Adipose tissue (tissue), 3 donors: ENCODE measurements at regions not wholly inside any gene's neighbourhood (a gene's known extent, or its start where the extent isn't known, plus 50 kb on each side); places are given as distances from the start of the nearest gene placed in this dataset.
"Not testable (repeated sequence)": the region's sequence is repeated elsewhere in the genome, so short reads cannot be mapped to it uniquely, and the experiment has no call there.

Experiments used
- H3K27ac ChIP-seq: one replicate; pipeline ENCODE4 v1.5.1; 2013; ENCODE audit warnings: low read depth, low read length
- WGBS, 3 donors: extraction: QIAGEN DNeasy Blood & Tissue Kit; methylation state at CpG; one replicate each; pipeline ENCODE4 v1.1.7; 2013; 5-methylcytosine and 5-hydroxymethylcytosine counted together
- donor health status: healthy with polysubstance abuse.
- donor health status: Bipolar disorder and iron deficiency.
- donor health status: healthy.

DNA sequence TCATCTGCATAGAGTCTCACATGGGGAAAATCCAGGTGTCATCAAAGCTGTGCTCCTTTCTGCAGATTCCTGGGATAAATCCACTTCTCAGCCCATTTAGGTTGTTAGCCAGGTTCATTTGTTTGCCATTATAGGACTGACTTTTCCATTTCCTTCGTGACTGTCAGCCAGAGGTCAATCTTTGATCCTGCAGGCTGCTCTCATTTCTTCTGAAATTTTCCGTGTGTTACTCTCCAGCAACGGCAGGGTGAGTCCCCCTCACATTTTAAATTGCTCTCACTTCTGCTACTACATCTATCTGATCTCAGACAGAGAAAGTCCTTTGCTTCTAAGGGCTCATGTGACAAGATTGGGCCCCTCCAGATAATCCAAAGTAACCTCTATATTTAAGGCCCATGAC, 150.7 kb upstream of the BET1 start:
- WGBS, 3 donors, result 50 to 62% (median 58%) methylated on average over 3 of the region's 3 CpGs

DNA sequence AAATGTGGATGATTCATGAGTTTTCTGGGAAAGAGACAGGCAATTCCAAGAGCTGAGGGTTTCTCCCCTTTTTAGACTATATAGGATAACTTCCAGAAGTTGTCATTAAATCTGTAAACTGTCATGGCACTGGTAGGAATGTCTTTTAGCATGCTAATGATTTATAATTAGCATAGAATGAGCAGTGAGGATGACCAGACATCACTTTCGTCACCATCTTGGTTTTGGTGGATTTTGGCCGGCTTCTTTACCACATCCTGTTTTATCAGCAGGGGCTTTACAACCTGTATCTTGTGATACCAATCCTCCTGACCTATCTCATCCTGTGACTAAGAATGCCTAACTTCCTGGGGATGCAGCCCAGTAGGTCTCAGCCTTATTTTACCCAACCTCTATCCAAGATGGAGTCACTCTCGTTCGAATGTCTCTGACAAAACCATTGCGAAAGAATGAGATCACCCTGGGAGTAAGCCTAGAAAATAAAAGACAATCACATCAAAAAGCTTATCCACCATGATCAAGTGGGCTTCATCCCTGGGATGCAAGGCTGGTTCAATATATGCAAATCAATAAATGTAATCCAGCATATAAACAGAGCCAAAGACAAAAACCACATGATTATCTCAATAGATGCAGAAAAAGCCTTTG, 153.6 kb upstream of the BET1 start:
- WGBS, 3 donors, result 68 to 77% (median 69%) methylated on average over 5 of the region's 5 CpGs

More for the DNA sequence above, 150.7 kb upstream of the BET1 start:
- H3K27ac ChIP-seq, result no peak overlapping the region

DNA sequence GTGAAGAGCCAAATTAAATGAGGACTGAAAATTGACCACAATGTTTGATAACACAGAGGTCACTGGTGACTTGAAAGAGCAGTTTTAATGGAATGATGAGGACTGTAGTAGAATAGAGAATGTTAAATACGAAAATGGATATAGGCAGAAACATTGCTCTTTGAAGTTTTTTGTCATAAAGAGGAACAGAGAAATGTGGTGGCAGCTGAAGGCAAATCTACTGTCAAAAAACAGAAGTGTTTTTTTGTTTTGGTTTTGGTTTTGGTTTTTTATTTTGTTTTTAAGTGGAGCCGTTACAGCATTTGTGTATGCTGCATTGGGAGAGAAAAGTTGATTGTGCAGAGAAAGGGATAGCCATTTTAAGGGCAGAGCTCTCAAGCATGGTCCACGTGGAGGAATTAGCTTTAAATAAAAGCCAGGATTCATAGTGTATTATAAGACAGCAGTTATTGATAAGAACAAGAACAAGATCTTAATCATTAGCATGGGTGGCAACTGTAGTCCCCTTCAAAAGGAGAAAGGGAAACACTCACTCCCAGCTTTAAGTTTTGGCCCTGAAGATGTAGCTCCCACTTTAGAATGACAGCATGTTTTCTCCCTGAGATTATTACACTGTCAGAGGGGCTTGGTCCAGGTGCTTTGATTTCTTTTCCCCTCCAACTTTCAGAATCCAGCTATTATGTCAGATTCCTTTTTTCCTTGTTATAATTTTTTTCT, 156.7 kb upstream of the BET1 start:
- WGBS, 3 donors, result 39 to 70% (median 41%) methylated on average over 3 of the region's 3 CpGs

More for the DNA sequence above, 153.6 kb upstream of the BET1 start:
- not testable (repeated sequence) for H3K27ac ChIP-seq

DNA sequence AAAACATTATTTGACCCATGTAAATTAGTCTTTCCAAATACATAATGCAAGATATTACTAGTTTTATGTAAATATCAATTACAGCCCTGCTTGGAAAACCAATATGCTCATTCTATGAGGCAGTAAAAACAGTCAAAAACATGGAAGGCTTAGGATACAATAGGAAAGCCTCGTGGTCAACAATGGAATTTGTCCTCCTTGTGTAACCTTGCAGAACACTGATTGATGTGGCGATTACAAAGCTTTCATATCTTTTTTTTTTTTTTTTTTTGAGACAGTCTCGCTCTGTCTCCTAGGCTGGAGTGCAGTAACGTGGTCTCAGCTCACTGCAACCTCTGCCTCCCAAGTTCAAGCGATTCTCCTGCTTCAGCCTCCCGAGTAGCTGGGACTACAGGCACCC, 157.3 kb upstream of the BET1 start:
- no peak overlapping the region for H3K27ac ChIP-seq
- 83 to 88% (median 86%) methylated on average over 6 of the region's 6 CpGs for WGBS, 3 donors

More for the DNA sequence above, 156.7 kb upstream of the BET1 start:
- no peak overlapping the region for H3K27ac ChIP-seq

DNA sequence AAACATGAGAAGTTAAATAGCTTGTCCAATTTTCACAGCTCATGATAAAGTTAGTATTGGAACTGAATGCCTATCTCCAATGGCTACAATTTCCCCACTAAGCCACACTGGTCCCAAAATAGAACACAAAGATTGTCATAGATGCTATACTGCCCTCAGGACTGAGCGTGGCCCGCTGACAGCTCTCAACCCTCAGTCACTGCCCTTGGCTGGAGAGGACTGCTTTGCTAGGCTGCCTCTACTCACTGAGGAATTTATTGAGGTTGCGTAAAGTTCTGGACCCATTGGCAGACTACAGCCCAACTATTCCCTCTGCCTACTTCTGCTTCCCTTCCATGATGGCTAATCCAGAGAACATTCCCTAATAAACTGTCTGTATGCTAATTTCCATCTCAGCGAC, 165.5 kb upstream of the BET1 start:
- 91 to 95% (median 94%) methylated on average over 4 of the region's 4 CpGs for WGBS, 3 donors
- H3K27ac ChIP-seq, result no peak overlapping the region

DNA sequence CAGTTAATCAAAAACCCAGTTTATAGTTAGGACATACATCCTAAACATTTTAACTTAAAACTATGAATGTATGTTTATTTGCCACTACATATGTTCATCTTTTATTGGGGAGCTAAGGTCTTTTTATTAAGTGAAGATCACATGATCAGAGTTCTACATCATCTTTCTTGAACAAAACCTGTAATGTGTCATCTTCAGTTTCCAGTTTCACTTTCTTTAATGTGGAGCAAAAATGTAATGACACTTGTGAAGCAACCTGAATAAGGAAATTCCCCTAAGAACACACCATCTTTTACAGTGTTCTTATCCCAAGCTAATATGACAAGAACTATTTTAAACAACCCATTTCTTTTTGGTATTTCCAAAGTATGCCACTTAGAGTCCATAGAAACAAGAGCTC, 166.7 kb upstream of the BET1 start:
- H3K27ac ChIP-seq, result no peak overlapping the region

DNA sequence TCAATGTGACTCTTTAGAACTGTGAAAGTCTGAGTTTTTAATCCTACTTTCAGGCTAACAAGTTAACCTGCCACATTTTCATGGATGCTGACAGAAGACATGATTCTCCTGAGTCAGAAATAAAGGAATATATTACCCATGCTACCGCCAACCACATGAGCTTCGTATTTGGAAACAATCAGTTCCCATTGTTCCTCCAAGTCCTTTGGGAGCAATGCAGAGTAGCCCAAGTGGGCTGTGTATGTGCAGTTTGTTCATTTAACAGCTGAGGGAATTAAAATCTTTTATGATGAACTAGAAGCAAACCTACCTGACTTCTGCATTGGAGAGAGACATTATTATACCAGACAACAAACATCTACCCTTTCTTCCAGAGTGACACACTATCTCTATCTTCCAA, 169.3 kb upstream of the BET1 start:
- WGBS, 3 donors, result 71 to 79% (median 79%) methylated on average over 2 of the region's 2 CpGs

DNA sequence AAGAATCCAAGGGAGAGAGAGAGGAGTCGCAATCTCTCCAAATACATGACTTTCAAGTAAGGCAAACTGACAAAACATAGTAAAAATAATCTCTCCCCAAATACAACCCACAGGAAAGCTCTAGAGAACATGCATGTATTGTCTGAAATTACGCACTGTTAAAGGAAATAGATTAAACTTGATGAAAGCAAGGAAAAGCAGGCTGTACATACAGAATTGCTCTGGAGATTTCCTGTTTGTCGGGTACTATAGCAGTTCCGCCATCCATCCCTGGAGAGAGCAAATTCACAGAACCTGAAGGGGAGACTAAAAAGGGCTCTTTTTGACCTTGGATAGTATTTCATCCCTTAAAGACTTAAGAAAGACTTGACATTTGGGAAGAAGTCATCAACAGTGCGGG, 170.2 kb upstream of the BET1 start:
- no peak overlapping the region for H3K27ac ChIP-seq
- 83 to 89% (median 83%) methylated on average over 5 of the region's 5 CpGs for WGBS, 3 donors

More for the DNA sequence above, 169.3 kb upstream of the BET1 start:
- H3K27ac ChIP-seq, result no peak overlapping the region

DNA sequence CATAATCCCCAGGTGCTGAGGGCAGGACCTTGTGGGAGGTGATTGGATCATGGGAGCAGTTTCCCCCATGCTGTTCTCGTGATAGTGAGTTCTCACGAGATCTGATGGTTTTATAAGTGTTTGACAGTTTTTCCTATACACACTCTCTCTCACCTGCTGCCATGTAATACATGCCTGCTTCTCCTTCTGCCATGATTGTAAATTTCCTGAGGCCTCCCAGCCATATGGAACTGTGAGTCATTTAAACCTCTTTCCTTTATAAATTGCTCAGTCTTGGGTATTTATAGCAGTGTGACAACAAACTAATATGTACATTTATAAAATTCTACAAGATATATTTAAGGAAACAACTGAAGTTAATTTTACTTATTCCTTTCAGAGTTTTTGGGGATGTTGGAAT, 170.8 kb upstream of the BET1 start:
- H3K27ac ChIP-seq, result no peak overlapping the region
- WGBS, 3 donors, result 90 to 93% (median 91%) methylated on average over 2 of the region's 2 CpGs

DNA sequence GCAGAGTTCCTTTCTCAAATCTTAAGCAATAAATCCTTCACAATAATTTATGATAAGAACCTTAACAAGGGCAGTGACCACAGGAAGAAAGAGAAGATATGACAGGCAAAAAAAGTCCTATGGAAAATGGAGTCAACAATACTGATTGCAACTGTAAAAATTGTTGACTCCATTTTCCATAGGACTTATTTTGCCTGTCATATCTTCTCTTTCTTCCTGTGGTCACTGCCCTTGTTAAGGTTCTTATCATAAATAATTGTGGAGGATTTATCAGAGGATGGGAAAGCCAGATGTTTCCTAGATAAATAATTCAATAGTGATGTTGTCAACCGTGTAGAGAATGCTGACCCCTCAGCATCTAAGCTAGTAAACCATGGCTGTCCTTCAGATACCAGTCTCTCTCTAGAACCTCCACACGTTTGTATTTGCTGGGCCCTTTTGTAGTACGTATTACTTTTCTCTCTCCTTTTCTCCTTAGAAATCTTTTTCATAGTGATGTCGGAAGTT, 172.6 kb upstream of the BET1 start:
- 52 to 65% (median 60%) methylated on average over 4 of the region's 4 CpGs for WGBS, 3 donors

DNA sequence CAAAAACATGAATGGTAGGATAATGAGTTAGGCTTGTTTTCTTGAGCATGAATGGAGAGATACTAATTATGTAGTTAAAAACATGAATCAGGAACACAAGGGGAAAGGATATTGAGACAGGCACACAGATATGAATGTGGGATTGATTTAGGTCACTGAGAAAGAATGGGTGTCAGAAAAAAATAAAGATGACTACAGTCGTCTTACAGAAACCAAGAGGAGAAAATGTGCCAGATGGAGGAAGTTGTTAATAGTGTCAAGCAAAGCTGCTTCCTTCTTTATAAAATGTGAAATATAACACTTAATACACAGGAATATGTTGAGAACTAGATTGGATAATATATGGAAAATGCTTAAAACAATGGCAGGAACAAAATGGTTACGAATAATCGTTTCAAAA, 173.3 kb upstream of the BET1 start:
- WGBS, 3 donors, result 33 to 73% (median 48%) methylated on average over 3 of the region's 3 CpGs

More for the DNA sequence above, 172.6 kb upstream of the BET1 start:
- H3K27ac ChIP-seq, result no peak overlapping the region

DNA sequence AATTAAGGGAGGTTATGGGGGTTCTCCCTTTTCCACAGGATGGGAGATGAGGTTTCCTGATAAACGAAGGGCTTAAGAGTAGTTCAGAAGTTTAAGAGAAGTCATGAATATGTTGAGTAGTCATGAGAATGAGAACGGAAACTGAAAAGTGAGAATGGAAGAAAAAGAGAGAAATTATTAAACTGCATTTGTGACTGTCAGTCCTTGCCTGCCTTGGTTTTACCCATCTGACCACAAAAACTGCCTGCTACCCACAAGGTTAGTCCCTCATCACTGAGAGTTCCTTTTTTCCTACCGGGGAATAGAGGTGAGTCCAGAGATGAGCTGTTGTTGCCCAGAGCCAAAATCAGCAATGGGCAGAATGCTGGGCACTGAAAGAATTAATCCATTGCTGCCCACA, 174.1 kb upstream of the BET1 start:
- H3K27ac ChIP-seq, result no peak overlapping the region
- 53 to 79% (median 54%) methylated on average over 3 of the region's 3 CpGs for WGBS, 3 donors

More for the DNA sequence above, 173.3 kb upstream of the BET1 start:
- no peak overlapping the region for H3K27ac ChIP-seq

DNA sequence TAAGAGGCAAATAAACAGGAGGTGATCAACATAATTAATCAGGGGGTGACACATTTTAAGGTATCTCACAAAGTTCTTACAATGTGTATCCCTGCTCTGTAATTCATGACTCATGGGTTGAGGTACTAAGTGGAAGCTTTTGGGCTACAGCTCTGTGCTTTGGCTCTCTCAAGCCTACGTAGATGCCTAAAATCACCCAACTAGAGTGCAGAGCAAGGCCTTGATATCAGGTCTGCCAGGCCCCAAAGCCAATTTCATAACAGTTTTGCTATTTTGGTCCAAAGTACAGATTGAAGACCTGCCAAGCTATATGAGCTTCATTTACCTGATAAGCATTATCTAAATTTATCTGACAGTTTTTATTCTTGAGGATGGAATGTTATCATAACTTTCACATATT, 175.3 kb upstream of the BET1 start:
- 83 to 94% (median 83%) methylated on average over 1 of the region's 1 CpG for WGBS, 3 donors
- no peak overlapping the region for H3K27ac ChIP-seq

DNA sequence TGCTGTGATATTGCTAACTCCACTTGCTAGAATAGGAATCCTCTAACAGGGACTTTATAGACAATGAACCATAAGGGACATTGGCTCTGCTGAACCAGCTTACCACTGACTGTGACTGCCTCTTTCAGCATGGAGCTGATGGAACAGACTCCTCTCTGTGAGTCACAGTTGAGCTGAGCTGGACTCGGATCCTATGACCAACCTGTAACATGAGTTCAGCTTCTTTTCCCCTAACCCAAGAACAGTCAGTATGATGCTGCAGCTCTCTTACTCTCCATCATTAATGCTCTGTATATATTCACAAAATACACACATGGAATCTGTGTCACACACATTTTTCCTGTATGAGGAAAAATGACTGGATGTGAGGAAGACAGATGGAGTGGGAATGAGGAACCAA, 177.9 kb upstream of the BET1 start:
- 92 to 97% (median 93%) methylated on average over 1 of the region's 1 CpG for WGBS, 3 donors
- H3K27ac ChIP-seq, result no peak overlapping the region

DNA sequence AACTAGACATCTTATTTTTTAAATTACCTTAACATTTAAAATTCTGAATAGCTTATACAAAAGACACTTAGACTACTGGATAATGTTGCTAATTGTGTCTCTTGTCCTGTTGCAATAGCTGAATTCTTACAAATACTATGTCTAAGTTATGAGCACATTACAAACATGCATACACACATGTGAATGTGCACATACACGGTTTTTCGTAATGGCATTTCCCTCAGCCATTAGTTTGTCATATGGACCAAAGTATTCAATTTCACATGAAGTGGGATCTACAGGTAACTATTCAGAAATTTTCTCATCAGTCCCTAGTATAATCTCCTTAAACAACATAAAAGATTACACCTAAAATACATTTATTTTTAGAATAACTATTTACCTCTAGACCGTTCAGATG, 178.6 kb upstream of the BET1 start:
- H3K27ac ChIP-seq, result no peak overlapping the region
- 76 to 84% (median 79%) methylated on average over 3 of the region's 3 CpGs for WGBS, 3 donors

DNA sequence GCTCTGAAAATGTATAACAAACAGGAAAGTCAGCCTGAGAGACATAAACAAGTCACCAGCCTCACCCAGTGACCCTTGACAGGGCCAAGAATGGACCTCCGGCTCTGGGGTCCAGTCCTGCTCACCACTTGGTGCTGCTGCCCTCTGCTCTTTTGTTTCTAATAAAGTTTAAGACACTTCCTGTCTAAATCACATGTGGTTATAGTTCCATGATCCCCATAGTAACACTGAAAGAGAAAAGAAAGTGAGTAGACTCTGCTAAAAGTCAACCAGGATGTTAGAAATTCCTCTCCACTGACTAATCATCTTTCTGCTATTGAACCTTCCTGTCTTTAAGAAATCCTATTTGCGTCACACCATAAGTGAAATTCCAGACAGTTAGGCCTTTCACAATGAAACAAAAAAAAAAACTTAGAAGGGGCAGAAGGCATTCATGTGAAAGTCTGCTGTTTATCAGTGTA, 179.2 kb upstream of the BET1 start:
- 20 to 56% (median 29%) methylated on average over 2 of the region's 2 CpGs for WGBS, 3 donors
- no peak overlapping the region for H3K27ac ChIP-seq

DNA sequence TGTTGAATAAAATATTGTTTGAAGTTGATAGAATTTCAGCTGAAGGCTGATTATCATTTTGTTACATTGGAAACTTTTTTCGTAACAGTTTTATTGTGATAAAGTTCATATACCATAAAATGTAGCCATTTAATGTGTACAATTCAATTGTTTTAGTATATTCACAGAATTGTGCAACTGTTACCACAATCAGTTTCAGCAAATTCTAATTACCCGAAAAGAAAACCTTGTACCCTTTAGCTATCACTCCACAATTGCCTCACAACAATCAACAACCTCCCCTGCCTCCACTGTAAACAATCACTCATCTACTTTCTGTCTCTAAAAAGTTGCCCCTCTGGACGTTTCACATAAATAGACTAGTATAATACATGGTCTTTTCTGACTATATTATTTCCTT, 179.7 kb upstream of the BET1 start:
- 69 to 73% (median 71%) methylated on average over 3 of the region's 3 CpGs for WGBS, 3 donors
- H3K27ac ChIP-seq, result no peak overlapping the region

DNA sequence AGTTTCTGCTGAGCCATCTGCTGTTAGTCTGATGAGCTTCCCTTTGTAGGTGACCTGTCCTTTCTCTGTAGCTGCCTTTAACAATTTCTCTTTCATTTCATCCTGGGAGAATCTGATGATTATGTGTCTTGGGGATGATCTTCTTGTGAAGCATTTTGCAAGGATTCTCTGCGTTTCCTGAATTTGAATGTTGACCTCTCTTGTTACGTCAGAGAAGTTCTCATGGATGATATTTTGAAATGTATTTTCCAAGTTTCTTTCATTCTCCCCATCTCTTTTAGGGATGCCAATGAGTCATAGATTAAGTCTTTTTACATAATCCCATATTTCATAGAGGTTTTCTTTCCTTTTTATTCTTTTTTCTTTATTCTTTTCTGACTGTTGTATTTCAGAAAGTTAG, 184.2 kb upstream of the BET1 start:
- 87 to 98% (median 94%) methylated on average over 2 of the region's 2 CpGs for WGBS, 3 donors
- no peak overlapping the region for H3K27ac ChIP-seq

DNA sequence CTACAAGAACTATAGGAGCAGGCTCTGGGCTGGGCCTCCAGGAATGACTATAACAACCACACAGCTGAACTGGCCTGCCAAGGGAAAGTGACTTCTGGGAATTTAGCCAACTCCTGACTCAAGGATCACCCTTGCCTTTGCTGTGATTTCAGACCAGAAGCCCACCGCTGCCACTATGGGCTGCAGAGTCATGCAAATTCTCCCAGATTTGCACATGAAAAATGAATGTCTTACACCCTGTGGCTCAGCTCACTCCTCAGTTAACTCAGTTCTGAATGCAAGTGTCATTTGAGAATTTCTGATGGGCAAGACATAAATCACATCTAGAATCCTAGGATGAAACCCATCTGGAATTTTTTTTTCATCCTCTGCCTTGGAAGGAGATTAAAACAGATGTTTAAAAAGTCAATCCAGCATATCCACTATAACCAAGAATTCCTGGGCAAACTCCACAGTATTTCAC, 186.5 kb upstream of the BET1 start:
- 0 to 2% (median 0%) methylated on average over 1 of the region's 1 CpG for WGBS, 3 donors
- no peak overlapping the region for H3K27ac ChIP-seq

DNA sequence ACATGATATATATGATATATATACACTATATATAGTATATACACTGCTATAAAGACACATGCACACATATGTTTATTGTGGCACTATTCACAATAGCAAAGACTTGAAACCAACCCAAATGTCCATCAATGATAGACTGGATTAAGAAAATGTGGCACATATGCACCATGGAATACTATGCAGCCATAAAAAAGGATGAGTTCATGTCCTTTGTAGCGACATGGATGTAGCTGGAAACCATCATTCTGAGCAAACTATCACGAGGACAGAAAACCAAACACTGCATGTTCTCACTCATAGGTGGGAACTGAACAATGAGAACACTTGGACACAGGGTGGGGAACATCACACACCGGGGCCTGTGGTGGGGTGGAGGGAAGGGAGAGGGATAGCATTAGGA, 190.3 kb upstream of the BET1 start:
- not testable (repeated sequence) for H3K27ac ChIP-seq
- 96% methylated on average over 3 of the region's 3 CpGs for WGBS, 3 donors
